HepG2 (cell line): ENCODE measurements at regions not wholly inside any gene's neighbourhood (a gene's known extent, or its start where the extent isn't known, plus 50 kb on each side); places are given as distances from the start of the nearest gene placed in this dataset.

ENCODE experiments used
- AHDC1 ChIP-seq: sonication (generic); formaldehyde crosslinking; IDR thresholded peaks from 2 replicates; pipeline ENCODE4 v1.5.1; 2020; ENCODE audit warnings: mild to moderate bottlenecking, missing genetic modification reagents, borderline replicate concordance
- ARNT2 ChIP-seq: sonication (generic); formaldehyde crosslinking; IDR thresholded peaks from 2 replicates; pipeline ENCODE4 v1.8.0; 2022; ENCODE audit warnings: mild to moderate bottlenecking, low read depth, missing genetic modification reagents, moderate library complexity
- KDM5A ChIP-seq: fragments of 200-600 bp; sonication (generic); IDR thresholded peaks from 2 replicates; pipeline ENCODE4 v1.7.0; 2018; ENCODE audit warnings: antibody characterized with exemption, mild to moderate bottlenecking, low read length, borderline replicate concordance
- MATR3 ChIP-seq: sonication (generic); formaldehyde crosslinking; IDR thresholded peaks from 2 replicates; pipeline ENCODE4 v1.4.0; 2020; ENCODE audit warnings: missing genetic modification reagents
- MIER2 ChIP-seq: IDR thresholded peaks from 2 replicates; pipeline ENCODE4 v1.6.1; 2016; ENCODE audit warnings: missing biosample characterization, missing genetic modification reagents
- RELA ChIP-seq: sonication (generic); formaldehyde crosslinking; IDR thresholded peaks from 2 replicates; pipeline ENCODE4 v1.4.0; 2020; ENCODE audit warnings: missing genetic modification reagents
- SUZ12 ChIP-seq: fragments of 150-350 bp; IDR thresholded peaks from 2 replicates; pipeline ENCODE4 v1.6.1; 2014; ENCODE audit warnings: low read depth, low read length
- ZBTB7A ChIP-seq: sonication (generic); formaldehyde crosslinking; IDR thresholded peaks from 2 replicates; pipeline ENCODE4 v1.8.0; 2022; ENCODE audit warnings: mild to moderate bottlenecking, missing genetic modification reagents
- ZNF33B ChIP-seq: sonication (generic); formaldehyde crosslinking; IDR thresholded peaks from 2 replicates; pipeline ENCODE4 v1.5.1; 2020; ENCODE audit warnings: mild to moderate bottlenecking, missing genetic modification reagents
- ZNF382 ChIP-seq: sonication (generic); formaldehyde crosslinking; IDR thresholded peaks from 2 replicates; pipeline ENCODE4 v1.5.0; 2020; ENCODE audit warnings: missing genetic modification reagents, mild to moderate bottlenecking, borderline replicate concordance
- ZNF607 ChIP-seq: sonication (generic); formaldehyde crosslinking; IDR thresholded peaks from 2 replicates; pipeline ENCODE4 v1.5.1; 2020; ENCODE audit warnings: missing genetic modification reagents, mild to moderate bottlenecking, borderline replicate concordance
- ZNF646 ChIP-seq: sonication (generic); formaldehyde crosslinking; IDR thresholded peaks from 2 replicates; pipeline ENCODE4 v1.9.0; 2021; ENCODE audit warnings: mild to moderate bottlenecking, missing genetic modification reagents
- ZNF776 ChIP-seq: sonication (generic); formaldehyde crosslinking; IDR thresholded peaks from 2 replicates; pipeline ENCODE4 v1.4.0; 2020; ENCODE audit warnings: mild to moderate bottlenecking, missing genetic modification reagents

- TF ChIP-seq MIER2 (0 out of 2 replicates have a peak, but pooled peaks have one; percentile 32), SUZ12 (no peak), AHDC1 (peak; percentile 77), ZBTB7A (no peak), ZNF607 (CRISPR knock-in tag) (no peak), ZNF33B (CRISPR knock-in tag) (no peak), ARNT2 (no peak), MATR3 (CRISPR knock-in tag) (no peak), KDM5A (no peak), ZNF776 (CRISPR knock-in tag) (no peak), ZNF382 (CRISPR knock-in tag) (no peak), RELA (CRISPR knock-in tag) (no peak), ZNF646 (CRISPR knock-in tag) (no peak)
Measured at GRCh38 chr7:22672846-22673680, 53.9 kb upstream of the IL6 start (continued).
